ENCODE measurements at regions not wholly inside any gene's neighbourhood (a gene's known extent, or its start where the extent isn't known, plus 50 kb on each side); places are given as distances from the start of the nearest gene placed in this dataset.

DNA sequence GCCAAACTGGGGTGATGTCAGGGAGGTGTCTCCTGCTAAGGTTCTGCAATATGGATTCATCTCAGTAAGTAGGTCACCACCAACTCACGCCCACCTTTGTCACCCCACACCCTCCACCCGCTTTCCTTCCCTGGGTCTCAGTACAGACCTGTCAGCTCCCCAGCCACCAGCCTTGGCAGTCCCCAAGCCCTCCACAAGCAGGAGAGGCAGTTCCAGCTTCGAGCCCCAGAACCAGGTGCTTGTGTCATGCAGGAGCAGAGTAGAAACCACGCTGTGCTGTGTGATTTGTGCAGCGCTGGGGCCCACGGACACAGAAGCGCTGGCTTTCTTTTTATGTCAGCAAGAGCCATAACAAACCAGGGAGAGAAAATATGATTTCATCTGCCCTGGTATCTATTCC lies 89.0 kb upstream of the CDH4 start:
- no peak for DNase-seq (ENCODE audit: low spot score)

DNA sequence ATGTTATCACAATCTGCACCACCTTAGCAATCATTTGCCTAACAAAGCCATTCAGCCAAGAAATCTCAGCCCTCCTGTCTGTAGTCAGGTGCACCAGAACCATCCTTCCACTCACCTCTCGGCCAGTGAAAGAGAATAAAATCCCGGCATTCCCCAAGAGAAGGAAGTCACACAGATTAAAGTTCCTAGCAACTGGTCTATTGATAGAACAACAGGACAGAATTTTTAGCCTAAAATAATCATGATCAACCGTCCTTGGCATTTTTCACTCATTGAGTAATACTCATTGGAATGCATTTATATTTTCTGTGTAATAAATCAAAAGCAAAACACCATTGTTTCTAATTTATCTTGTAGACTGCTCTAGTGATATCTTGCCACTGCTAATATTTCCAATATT lies 85.7 kb upstream of the CDH4 start:
- DNase-seq (ENCODE audit: low spot score), result peak; percentile 27

DNA sequence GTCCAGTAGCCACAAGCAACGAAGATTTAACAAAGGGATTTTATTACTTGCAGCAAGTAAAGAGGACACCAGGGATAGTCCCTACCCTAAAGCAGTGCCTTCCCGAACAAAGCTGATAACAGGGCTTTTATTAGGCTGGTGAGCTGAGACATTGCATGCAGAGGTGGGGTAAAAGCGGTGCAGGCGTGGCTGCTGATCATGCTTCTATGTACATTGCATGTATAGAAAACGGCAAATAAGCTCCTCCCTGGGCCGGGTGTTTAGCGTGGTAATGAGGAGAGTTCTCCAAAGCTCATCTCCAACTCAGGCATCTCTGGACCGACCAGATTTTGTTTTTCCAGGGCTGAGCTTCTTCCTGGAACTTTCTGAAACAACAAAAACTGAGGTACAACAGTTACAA lies 83.5 kb upstream of the CDH4 start:
- DNase-seq (ENCODE audit: low spot score), result no peak

DNA sequence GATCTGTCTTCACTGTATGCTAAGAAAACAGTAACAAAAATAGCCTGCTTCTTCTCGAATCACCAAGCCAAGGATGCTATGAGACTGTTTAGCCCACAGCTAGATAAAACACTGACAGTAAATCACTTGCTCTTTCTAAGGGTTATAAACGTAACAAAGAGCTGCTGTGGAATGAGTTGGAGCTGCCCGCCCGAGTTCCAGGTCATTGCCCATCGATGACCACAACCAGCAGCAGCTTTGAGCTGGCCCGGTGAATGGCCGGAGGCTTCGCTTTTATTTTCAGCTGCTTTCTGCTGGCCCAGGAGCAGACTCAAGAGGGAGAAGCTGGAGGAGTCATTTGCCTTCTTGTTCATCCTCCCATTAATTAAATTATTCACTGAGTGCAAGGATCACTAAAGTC lies 82.2 kb upstream of the CDH4 start:
- no peak for DNase-seq (ENCODE audit: low spot score)

DNA sequence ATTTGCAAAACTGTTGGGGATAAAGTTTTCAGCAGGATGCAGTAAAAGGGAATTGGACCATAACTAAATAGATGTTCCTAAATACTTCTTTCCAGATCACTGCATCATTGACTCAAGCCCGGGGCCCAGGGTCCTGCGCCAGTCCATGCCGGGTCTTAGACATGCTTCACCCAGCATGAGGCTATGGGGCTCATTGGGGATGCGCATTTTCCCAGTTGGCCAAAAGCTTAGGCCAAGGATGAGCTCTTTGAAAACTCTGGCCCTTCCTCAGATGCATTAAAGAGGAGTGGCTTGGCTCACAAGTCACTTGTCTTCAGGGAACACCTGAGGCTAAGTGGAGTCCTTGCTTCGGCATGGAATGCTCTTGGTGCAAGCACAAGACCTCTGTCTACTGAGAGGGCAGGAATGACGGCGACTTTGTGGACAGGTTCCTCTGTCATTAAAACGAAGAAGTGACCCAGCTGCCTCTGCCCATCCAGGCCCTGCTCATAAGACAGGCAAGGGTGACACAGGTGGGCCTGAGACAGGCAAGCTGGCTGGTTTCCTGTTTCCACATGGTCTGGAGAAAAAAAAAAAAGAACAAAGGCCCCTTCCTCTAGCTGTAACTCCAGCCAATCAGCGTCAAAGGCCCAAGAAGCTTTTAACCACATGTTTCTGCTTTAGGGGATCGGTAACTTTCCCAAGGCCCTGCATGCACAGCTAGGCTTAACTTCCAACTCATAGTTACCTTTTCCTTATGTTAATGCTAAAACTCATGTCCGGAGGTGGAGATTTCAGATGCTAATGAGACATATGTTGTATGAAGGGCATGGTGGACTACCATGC lies 81.4 kb upstream of the CDH4 start:
- DNase-seq (ENCODE audit: low spot score), result no peak

DNA sequence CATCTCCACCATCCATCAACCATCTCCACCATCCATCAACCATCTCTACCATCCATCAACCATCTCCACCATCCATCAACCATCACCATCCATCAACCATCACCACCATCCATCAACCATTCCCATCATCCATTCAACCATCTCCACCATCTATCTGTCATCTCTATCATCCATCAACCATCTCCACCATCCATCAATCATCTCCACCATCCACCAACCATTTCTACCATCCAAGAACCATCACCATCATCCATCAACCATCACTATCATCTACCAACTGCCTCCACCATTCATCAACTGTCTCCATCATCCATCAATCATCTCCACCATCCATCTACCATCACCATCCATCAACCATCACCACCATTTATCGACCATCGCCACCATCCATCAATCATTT lies 78.8 kb upstream of the CDH4 start:
- DNase-seq (ENCODE audit: low spot score), result no peak

DNA sequence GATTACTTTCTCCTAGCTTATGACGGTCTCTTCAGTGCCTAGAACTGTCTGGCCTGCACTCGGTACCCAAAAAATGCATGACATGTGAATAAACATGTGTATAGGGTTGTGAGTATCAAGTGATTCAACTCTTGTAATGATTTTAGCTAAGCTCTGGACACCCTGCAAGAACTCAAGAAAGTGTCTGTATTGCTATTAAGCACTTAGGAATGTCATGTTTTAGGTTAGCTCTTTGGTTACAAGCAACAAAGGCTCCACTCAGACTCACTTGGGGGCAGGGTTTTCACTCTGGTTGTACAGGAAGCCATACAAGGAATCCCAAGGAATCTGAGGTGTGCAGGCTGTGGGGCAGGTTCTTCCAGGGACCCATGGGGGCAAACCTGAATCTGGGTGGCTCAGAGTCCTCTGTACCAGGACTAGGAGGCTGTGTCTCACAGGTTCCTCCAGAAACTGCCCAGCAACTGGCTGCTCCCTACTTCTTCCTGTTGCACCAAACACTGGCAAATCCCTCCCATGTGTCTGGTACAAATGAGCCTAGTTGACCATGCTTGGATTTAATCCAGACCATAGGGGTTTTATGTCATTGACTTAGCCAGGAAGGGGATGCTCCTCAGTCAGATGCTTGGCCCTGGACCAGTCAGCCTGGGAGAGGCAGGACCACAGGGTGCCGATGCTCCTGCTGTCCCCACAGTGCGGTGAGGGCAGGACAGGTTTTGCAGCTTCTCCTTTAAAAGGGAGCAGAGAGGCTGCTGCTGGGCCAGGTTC lies 77.9 kb upstream of the CDH4 start:
- DNase-seq (ENCODE audit: low spot score), result peak; percentile 31

DNA sequence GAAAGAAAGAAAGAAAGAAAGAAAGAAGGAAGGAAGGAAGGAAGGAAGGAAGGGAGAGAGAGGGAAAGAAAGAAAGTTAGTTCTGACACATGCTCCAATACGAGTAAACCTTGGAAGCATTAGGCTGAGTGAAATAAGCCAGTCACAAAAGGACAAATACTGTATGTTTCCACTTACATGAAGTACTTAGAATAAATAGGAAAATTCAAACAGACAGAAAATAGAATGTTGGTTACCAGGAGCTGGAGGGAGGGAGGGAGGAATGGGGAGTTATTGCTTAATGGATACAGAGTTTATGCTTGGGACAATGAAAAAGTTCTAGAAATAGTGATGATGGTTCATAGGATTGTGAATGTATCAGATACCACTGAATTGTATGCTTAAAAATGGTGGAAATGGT lies 75.2 kb upstream of the CDH4 start:
- no peak for DNase-seq (ENCODE audit: low spot score)

DNA sequence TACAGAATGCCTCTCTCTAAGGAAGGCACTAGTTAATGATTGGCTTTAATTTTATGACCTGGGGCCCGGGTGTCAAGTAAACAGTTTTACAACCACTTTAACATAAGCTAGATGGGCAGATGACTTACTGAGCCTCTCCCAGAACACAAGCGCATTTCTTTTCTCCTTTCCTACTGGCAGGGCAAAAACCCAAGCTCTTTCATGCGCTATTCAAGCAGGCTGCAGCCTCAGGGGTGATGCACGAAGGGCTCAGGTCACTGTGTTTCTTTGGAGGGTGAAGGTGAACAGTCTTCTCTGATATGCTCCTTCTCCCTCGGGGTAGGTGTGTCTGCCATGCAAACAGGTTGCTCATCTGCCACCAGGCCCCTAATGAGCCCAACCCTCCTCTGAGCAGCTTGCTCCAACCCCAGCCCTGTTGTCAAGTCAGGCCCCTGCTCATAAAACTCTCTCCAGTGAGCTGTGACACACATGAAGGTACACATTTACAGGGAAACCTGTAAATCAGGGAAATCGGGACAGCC lies 73.5 kb upstream of the CDH4 start:
- DNase-seq (ENCODE audit: low spot score), result no peak

DNA sequence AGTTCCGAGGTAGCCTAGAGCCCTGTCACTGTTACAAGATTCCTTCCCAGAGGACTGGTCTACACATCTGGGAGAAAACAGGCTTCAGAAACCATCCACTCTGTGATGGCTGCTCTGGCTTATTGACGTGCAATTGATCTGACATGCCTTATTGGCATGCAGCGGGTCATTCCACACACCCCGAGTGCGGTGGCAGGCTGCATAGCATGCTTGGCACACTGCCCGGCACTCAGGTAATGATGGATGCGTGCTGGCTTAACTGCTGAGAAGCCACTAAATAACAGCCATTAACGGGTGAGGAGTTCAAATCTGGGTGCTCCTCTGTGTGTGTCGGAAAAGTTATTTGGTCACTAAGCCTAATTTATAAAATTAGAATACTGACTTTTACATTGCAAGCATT lies 67.9 kb upstream of the CDH4 start:
- DNase-seq (ENCODE audit: low spot score), result no peak

DNA sequence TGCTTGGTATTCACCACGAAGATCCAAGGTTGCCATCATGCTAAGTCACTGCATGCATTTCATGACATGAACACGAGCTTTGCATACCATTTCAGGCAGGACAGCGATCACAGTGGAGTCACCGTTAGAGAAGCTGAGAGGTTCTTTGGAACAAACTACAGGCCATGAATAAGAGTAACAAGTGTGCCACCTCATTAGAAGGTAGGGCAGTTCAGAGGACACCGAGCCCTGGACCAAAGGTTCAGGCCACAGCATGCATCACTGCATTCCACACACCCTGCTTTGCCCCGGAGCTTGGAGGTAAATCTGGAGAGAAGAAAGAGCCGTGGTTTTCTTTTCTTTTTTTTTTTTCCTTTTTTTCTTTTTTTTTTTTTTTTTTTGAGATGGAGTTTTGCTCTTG lies 66.9 kb upstream of the CDH4 start:
- DNase-seq (ENCODE audit: low spot score), result no peak

DNA sequence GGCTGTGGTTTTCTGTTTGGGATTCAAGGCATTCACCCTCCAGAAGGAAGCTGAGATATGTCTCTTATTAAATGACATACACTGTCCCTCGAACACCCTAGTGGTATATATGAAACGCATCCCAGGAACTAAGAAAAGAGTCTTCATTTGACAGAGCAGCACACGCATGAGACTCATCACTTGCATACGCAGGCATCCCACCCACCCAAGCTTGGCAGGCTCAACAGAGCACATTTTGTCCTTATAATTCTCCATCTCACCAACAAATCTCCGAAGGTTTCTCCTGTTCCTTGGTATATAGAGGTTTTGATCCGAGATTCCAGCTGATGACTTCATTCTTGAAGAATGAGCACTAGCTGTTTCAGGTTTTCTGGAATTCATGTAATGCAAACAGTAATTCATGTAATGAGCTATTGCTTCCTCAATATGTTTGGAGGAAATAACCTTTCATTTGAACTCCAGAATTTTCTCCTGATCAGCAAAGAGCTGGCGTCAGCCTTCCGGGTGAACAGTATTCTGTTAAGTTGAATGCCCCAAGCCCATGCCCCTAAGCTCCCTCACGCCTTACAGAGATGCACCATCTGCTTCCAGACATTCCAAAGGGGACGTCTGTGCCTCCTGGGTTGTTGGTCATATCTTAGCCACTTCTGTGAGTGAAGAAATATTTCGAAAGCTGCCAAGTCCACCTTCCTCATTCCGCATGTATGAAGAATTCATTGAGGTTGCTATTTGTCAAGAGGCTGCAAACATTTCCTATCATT lies 66.0 kb upstream of the CDH4 start:
- peak; percentile 84 for DNase-seq (ENCODE audit: low spot score)

DNA sequence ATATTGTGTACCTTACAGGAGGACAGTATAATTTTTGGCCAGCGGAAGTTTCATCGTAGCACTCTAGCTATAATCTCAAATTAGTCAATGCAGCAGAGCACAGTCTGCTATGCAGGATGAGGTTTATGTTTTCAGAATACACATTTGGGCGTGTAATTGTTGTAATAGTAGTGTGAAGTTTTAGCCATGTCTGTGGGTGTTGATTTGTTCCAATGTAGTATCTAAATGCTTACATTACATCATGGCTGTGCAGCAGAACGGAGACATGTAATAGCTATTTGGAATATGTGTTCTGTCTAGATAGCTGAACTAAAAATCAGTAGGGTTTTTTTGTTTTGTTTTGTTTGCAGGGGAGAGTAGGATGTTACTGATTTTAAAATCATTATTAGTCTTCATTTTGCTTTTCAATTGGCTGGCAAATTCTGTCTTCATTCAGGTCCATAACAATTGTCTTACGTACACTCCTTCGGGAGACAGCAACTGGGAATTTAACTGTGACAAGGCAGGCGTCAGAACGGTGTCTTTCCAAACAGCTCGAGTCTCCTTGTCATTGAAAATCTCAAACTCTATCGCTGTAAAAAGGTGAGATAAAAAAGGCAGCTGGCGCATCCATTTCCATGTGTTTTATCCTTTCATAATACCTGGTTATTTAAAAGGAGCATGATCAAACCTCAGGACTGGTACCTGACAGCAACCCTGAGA lies 65.1 kb upstream of the CDH4 start:
- no peak for DNase-seq (ENCODE audit: low spot score)

DNA sequence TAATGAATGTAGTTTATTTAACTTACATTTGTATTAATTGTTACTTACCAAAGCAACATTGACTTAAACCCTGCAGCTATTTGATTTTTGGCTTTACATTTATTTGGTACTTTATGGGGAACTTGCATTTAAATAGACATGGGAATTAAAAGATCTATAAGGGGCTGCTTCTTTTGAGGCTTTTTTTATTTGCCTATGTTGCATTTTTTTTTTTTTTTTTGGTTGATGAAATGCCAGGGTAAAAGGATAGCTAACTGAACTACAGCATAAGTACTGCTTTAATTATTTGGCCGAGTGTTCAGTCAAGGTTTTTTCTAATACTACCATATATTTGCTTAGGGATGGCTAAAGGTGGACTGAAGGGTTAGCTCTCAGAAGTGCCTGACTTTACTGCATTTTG lies 62.5 kb upstream of the CDH4 start:
- no peak for DNase-seq (ENCODE audit: low spot score)

DNA sequence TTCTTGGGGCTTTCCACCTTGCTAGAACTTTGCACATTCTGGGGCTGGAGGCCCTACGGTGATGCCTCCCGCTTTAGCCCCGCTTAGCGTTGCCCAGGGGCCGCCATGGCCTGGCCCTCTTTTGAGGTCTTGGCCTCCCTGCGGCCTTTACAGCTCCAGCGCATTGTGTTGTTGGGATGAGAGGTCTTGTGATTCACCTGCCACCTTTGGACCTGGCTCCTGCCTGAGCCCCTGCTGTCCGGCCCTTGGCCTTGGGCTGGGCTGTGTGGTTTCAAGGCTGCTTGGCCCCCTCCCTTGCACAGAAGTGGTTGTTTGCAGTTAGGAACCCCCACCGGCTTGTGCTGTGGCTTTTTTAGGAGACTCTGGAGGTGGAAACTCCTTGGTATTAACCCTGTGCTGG lies 61.0 kb upstream of the CDH4 start:
- no peak for DNase-seq (ENCODE audit: low spot score)

DNA sequence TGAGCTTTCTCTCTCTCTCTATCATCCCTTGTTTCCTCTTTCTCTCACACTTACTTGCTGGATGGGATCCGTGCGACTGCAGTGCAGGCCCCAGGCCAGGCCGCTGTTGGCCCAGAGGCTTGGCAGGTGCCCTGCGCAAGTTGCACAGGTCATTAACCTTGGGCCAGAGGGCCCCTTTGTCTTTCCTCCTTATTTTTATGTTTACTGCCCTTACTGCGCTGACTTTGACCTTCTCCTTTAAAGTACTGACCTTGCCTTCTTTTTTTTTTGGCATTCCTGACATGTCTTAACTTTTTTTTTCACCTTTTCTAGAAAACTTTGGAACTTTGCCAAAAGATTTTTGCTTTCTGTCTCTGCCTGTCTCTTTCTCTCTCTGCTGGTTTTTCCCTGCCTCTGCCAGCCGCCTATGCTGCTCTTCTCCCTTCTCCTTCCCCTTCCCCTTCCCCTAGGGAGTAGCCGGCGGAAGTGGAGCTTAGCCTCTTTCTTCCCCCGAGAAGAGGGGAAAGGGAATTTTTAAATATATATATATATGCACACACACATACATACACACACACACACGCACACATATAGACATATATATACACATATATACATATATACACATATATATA lies 59.6 kb upstream of the CDH4 start:
- no peak for DNase-seq (ENCODE audit: low spot score)

DNA sequence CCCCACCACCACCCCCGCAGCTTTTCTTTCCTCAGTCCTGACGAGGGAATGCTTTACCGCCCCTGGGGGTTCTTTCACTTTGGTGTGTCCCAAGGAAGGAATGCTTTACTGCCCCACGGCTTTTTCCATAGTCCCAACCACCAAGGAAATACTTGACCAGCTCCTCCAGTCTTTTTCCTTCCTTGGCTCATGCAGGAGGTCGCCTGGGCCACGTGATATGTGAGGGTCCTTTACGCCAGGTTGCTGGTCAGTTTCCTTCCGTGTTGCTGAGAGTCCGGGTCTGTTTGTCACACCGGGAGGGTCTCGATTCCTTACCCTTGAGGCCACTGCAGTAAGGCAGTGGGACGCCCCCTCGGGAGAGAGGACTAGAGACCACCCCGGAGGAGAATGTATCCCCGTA lies 58.9 kb upstream of the CDH4 start:
- DNase-seq (ENCODE audit: low spot score), result no peak

Data from AG08395 (cell line).